ENCODE measurements at regions not wholly inside any gene's neighbourhood (a gene's known extent, or its start where the extent isn't known, plus 50 kb on each side); places are given as distances from the start of the nearest gene placed in this dataset.
A peak's percentile ranks its signal among the peaks of the same experiment; 100 is the strongest.

- H3K27me3 ChIP-seq (ENCODE audit: control insufficient read depth, insufficient read depth, low read length) = peaks cover 3% of the 10 kb centered on the region; the same call in 1 of the 2 replicates
- peak overlapping the region; percentile 39; the same call in 1 of the 2 replicates for H3K14ac ChIP-seq (replicated peaks; ENCODE audit: low read depth, low read length)
- H3K4ac ChIP-seq (ENCODE audit: low read depth, low read length) = peak overlapping the region; percentile 78
- H4K20me1 ChIP-seq (ENCODE audit: insufficient read depth, low read length) = no peaks in the 10 kb centered on the region
- no TSS peak for BruUV-seq (replicated peaks)
- H3K56ac ChIP-seq (ENCODE audit: extremely low read depth, insufficient read depth, low read length) = peak overlapping the region; percentile 17; the same call in 1 of the 2 replicates
- peak overlapping the region; percentile 6; the same call in 1 of the 2 replicates for H4K5ac ChIP-seq (ENCODE audit: low read depth, low read length)
- TF ChIP-seq CTCF (conservative IDR thresholded peaks at IDR 0.05; ENCODE audit: low read depth, low read length) (no peak), CEBPB (IDR thresholded peaks at IDR 0.05; ENCODE audit: low read depth, low read length) (peak; percentile 98), ELK1 (IDR thresholded peaks at IDR 0.05; ENCODE audit: borderline replicate concordance, low read depth, low read length) (no peak), POLR2A (IDR thresholded peaks at IDR 0.05; ENCODE audit: low read depth, low read length) (no peak), RAD21 (IDR thresholded peaks at IDR 0.05; ENCODE audit: low read length) (no peak), SMC3 (IDR thresholded peaks at IDR 0.05; ENCODE audit: low read depth, low read length) (no peak), BHLHE40 (IDR thresholded peaks at IDR 0.05; ENCODE audit: low read depth, low read length) (peak; percentile 88; the same call in 1 of the 2 replicates), RFX5 (IDR thresholded peaks at IDR 0.05; ENCODE audit: low read depth, low read length) (no peak), USF2 (IDR thresholded peaks at IDR 0.05; ENCODE audit: low read depth, low read length) (peak; percentile 42; the same call in 1 of the 2 replicates)
- peak overlapping the region; percentile 43 for H2BK20ac ChIP-seq (ENCODE audit: low read depth, low read length)
- H3K79me1 ChIP-seq (ENCODE audit: low read depth in 1 of 2, low read length in 2 of 2) = no peaks in the 10 kb centered on the region
- peak overlapping the region; percentile 42 for H2BK5ac ChIP-seq (ENCODE audit: low read depth, low read length, poor library complexity, severe bottlenecking)
- in situ Hi-C loops (cut with MboI; ENCODE audit: low sequenced_read_pairs) (loop anchor here (10.0 kb wide), 1 partner anchor 193 kb away; no protein-coding TSS in a partner anchor), intact Hi-C loops (cut with micrococcal nuclease) (no loop called here), dilution Hi-C loops (cut with HindIII; ENCODE audit: low sequenced_read_pairs, unreplicated experiment) (no loop called here)
- H2AFZ ChIP-seq (replicated peaks; ENCODE audit: low read length, poor library complexity) = peak overlapping the region; percentile 47
- peaks cover 31% of the 10 kb centered on the region for H3K4me1 ChIP-seq (ENCODE audit: control insufficient read depth, insufficient read depth, low read length)
- CTCF ChIA-PET = interaction anchor here (2.7 kb wide), 1 partner anchor 9 kb away, joined by 11 read pairs; no protein-coding TSS in a partner anchor
- H3K4me3 ChIP-seq (ENCODE audit: insufficient read depth, low read depth, low read length) = no peak overlapping the region
- no peak overlapping the region for H3K9ac ChIP-seq (ENCODE audit: low read depth, low read length)
- H3K4me2 ChIP-seq (ENCODE audit: low read depth, low read length) = no peak overlapping the region
- H3K36me3 ChIP-seq (ENCODE audit: control insufficient read depth, insufficient read depth, low read length) = no peaks in the 10 kb centered on the region
- POLR2A ChIA-PET (ENCODE audit: unreplicated experiment) = no interaction called here
- peak overlapping the region in 1 of 2 experiments; percentile 24; a peak in 1 of 4 replicates for H4K8ac ChIP-seq (ENCODE audit: low read depth in 2 of 2, low read length in 2 of 2)
- H3K23ac ChIP-seq (ENCODE audit: low read depth, low read length) = no peak overlapping the region; the same call in 1 of the 2 replicates
- H3K18ac ChIP-seq (ENCODE audit: low read depth, low read length) = peak overlapping the region; percentile 41; the same call in 1 of the 2 replicates
- H3K27ac ChIP-seq (ENCODE audit: insufficient read depth, low read length) = peak overlapping the region; percentile 13; the same call in 1 of the 2 replicates
- no peaks in the 10 kb centered on the region for H3K9me3 ChIP-seq (ENCODE audit: control insufficient read depth, insufficient read depth, low read length)
- H3K9me1 ChIP-seq (ENCODE audit: insufficient read depth, low read length) = peaks cover 47% of the 10 kb centered on the region
- peak overlapping the region; percentile 77; the same call in 1 of the 2 replicates for H4K91ac ChIP-seq (ENCODE audit: insufficient read depth, low read depth, low read length)
- DNase-seq (peak; percentile 73), ATAC-seq (ENCODE audit: low read depth) (peak; percentile 8)
- no CpG with 5 or more reads among the region's 8 CpGs for WGBS, 2 experiments (ENCODE audit: extremely low coverage in 2 of 2, insufficient read length in 1 of 2)
- peak overlapping the region; percentile 69; the same call in 1 of the 3 replicates for H2BK15ac ChIP-seq (ENCODE audit: low read depth, low read length)
- H2BK120ac ChIP-seq (ENCODE audit: low read depth, low read length) = peak overlapping the region; percentile 75
- H2AK5ac ChIP-seq (ENCODE audit: low read depth, low read length) = peak overlapping the region; percentile 55
- H2AK9ac ChIP-seq (replicated peaks; ENCODE audit: low read depth, low read length, poor library complexity) = peak overlapping the region; percentile 11
Observed at GRCh38 chr3:139121513-139122220, 77.0 kb upstream of the PRR23C start.

Data from IMR-90 (cell line).